ENCODE measurements at regions not wholly inside any gene's neighbourhood (a gene's known extent, or its start where the extent isn't known, plus 50 kb on each side); places are given as distances from the start of the nearest gene placed in this dataset.

GRCh38 chr17:70752966-70753467 is 583.7 kb downstream of the KCNJ2 start:
- no peak for DNase-seq

GRCh38 chr17:70763018-70763417 is 593.7 kb downstream of the KCNJ2 start:
- no peak for DNase-seq

- DNase-seq = no peak
These were observed 597.9 kb downstream of the KCNJ2 start for GRCh38 chr17:70767102-70767701.

- DNase-seq = no peak
These were observed 600.6 kb downstream of the KCNJ2 start for GRCh38 chr17:70769956-70770355.

GRCh38 chr17:70771804-70772386 is 602.6 kb downstream of the KCNJ2 start:
- DNase-seq = no peak

- DNase-seq = no peak
These were observed 603.4 kb downstream of the KCNJ2 start for GRCh38 chr17:70772761-70773160.

GRCh38 chr17:70773258-70773657 is 603.9 kb downstream of the KCNJ2 start:
- DNase-seq = no peak

DNA sequence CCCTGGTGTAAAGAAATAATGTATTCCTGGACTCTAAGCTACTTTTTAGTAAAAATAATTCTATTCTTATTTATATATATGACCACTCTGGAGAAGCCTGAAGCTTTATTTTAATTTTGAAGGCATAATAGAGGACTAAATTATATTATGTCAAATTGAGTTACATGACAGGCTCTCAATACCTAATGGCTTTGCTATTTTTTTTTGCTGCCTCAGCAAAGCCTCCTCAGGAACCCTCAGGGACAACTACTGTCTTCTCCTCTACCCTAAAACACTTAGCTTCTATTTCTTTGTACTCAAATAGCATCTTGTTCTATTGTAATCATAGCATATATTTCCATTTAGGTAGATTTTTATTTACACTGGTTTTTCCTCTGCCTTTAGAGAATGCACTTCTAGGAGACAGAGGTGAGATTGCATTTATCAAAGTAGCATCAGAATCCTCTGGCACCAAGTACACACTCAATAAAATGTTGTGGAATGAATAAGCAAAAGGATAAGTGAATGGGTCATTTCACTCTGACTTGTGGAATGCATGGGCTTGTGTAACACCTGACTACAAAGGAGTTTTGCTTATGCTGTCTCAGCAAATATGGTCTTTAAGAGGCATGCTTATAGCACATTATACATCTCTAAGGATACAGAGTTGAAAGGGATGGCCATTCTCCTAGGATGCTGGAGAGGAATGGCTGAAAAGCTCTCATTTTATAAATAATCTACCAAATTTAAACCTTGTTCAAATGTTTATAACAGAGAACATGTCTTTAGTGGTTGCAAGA is 605.2 kb downstream of the KCNJ2 start:
- DNase-seq = no peak

- no peak for DNase-seq
These were observed 606.3 kb downstream of the KCNJ2 start for GRCh38 chr17:70775679-70776078.

GRCh38 chr17:70776441-70776840 is 607.1 kb downstream of the KCNJ2 start:
- DNase-seq = no peak

DNA sequence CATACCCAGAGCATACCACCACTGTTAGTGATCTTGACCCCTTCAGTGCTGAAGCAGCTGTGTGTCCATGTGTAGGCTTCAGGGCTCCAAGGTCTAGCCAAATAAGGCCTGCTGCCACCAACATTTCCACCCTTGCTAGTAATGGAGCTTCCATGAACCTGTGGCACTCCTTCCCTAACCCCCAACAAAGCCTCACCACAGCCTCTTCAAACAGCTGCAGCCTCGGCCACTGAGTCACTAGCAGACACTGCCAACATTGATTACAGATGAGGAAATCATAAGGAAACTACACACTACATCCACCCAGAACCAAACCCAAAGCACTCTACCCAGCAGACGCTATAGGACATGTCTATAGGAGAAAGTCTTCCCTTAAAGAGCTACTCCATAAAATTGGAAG is 610.7 kb downstream of the KCNJ2 start:
- no peak for DNase-seq

GRCh38 chr17:70786081-70786480 is 616.7 kb downstream of the KCNJ2 start:
- DNase-seq = no peak

- DNase-seq = no peak
These were observed 618.5 kb downstream of the KCNJ2 start for GRCh38 chr17:70787721-70788300.

DNA sequence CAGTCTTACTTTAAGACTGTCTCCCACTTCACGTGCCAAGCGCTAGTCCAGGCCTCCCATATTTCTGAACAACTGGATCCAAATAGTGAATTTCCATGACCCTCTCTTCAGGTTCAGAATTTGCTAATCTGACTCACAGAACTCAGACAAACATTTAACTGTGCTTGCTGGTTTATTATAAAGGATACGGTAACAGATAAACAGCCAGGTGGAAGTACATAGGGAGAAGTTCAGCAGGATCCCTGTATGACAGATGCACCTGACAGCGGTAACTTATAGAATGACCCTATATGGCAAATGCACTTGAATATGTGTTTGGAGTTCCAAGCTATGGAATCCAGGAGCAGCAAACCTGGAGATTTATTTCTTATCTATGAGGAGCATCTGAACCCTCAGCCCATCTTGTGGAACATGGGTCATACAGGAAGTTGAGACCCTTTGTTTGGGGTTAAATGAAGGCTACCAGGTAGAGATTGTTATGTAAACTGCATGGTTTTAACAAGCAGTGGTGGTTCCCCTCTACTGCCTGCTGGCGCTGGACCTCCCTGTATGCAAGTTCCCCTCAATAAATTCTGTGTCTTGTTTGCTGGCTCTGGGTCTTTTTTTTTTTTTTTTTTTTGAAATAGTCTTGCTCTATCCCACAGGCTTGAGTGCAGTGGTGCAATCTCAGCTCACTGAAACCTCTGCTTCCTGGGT is 622.6 kb downstream of the KCNJ2 start:
- no peak for DNase-seq

GRCh38 chr17:70794738-70795137 is 625.4 kb downstream of the KCNJ2 start:
- DNase-seq = no peak

- DNase-seq = no peak
These were observed 626.3 kb downstream of the KCNJ2 start for GRCh38 chr17:70795620-70796019.

DNA sequence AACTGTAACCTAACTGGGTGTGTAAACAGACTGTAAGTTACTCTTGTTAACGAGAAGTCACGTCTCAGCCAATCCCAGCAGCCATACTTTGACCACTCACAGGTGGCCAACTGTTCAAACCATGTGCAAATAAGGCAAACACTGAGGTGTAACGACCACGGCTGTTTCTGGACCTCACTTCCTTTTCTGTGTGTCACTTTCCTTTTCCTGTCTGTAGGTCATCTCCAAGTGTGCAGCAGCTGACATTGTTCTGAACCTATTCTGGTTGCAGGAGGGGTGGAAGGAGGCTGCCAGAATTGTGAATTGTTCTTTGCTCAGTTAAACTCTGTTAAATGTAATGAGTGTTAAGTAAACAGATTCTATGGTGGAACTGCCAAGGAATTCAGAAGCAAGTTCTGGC is 627.4 kb downstream of the KCNJ2 start:
- DNase-seq = no peak

GRCh38 chr17:70797166-70797565 is 627.8 kb downstream of the KCNJ2 start:
- no peak for DNase-seq

DNA sequence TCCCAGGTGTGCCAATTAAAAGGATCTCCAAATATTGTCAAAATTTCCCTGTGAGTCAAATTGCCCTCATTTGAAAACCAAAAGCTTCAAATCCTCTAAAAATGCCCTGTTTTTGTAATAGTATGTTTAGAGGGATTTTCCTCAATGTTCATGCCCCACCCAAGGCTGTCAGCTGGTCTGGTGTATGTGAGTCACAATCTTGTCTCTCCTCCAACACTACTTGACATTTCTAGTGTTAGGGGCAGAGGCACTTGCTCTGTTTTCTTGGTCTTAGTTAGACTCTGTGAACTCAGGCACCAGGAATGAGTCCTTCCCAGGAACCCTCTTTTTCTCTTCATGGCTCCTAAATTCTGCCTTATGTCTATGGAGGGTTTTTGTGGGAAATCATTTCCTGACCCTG is 634.8 kb downstream of the KCNJ2 start:
- DNase-seq = no peak

DNA sequence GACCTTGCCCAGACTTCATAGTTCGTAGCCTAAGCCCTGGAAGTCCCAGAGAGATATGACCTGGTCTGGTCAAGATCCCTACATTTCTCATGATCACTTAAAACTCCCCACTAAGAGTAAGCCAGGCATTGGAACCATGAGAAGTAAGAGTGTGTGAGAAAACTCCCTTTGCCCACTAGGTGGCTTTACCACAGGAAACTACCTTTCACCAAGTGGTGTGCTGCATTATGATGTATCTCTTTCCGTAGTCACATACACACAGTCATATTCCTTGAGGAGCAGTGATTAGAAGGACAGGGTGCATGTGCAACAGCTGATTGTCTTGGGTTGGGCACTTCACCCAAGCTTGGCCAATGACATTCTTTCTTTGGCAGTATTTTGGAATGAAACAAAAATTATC is 639.3 kb downstream of the KCNJ2 start:
- DNase-seq = no peak

GRCh38 chr17:70810609-70811008 is 641.3 kb downstream of the KCNJ2 start:
- no peak for DNase-seq

DNA sequence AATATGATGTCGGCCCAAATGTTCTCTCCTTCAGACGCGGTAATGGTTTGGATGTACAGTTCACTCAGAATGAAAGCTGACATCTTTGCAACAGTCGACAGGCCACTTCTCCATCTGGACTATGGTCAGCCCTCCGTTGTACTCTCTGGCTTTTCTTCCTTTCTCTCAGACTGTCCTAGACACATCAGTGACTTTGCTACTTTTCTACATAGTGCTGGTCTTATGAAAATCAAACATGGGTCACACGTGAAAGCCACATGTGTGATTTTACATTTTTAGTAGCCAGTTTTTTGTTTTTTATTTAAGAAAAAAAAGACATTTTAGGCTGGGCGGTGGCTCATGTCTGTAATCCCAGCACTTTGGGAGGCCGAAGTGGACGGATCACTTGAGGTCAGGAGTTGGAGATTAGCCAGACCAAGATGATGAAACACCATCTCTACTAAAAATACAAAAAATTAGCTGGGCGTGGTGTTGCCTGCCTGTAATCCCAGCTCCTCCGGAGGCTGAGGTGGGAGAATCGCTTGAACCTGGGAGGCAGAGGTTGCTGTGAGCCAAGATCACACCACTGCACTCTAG is 644.1 kb downstream of the KCNJ2 start:
- no peak for DNase-seq

DNA sequence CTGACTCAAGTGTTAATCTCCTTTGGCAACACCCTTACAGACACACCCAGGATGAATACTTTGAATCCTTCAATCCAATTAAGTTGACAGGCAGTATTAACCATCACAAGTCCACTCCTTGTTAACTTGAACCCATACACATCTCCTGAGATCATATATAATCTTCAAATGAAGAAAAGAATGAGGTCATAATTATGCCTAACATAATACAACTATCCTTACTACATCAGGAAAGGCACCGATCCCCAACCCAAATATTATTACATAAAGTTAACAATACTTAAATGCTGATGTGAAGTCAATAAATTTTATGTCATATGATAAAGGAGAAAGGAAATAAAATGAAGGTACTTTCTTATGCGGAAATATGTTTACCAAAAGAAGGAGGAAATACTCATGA is 649.9 kb downstream of the KCNJ2 start:
- DNase-seq = no peak
